ENCODE measurements at regions not wholly inside any gene's neighbourhood (a gene's known extent, or its start where the extent isn't known, plus 50 kb on each side); places are given as distances from the start of the nearest gene placed in this dataset.

- H3K4me3 ChIP-seq (ENCODE audit: low read depth, low read length), result no peak overlapping the region
- TF ChIP-seq, protein P1, sequence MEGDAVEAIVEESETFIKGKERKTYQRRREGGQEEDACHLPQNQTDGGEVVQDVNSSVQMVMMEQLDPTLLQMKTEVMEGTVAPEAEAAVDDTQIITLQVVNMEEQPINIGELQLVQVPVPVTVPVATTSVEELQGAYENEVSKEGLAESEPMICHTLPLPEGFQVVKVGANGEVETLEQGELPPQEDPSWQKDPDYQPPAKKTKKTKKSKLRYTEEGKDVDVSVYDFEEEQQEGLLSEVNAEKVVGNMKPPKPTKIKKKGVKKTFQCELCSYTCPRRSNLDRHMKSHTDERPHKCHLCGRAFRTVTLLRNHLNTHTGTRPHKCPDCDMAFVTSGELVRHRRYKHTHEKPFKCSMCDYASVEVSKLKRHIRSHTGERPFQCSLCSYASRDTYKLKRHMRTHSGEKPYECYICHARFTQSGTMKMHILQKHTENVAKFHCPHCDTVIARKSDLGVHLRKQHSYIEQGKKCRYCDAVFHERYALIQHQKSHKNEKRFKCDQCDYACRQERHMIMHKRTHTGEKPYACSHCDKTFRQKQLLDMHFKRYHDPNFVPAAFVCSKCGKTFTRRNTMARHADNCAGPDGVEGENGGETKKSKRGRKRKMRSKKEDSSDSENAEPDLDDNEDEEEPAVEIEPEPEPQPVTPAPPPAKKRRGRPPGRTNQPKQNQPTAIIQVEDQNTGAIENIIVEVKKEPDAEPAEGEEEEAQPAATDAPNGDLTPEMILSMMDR (conservative IDR thresholded peaks at IDR 0.05; ENCODE audit: low read depth, low read length), result no peak
- DNase-seq (ENCODE audit: low read depth), result no peak
Observed at GRCh38 chr15:53080484-53080883, 290.3 kb upstream of the ONECUT1 start.

DNA sequence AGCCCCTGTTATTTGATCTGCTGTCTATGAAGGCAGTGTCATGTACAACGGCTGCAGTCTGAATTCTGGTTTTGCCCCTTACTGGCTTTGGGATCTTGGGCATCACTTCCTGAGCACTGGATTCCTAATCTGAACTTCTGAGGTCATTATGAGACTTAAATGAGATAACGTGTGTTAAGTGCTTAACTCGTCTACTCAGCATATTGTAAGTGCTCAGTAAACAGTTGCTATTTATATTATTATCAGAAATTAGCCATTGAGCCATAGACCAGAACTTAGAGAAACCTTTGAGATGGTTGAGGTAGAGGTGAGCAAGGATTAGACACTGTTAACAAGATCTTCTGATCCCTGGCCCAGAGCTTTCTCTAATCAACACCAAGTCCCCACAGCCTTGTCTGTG lies 284.1 kb upstream of the ONECUT1 start:
- H3K4me3 ChIP-seq (ENCODE audit: low read depth, low read length), result no peak overlapping the region
- DNase-seq (ENCODE audit: low read depth), result no peak
- TF ChIP-seq, protein P1 (conservative IDR thresholded peaks at IDR 0.05; ENCODE audit: low read depth, low read length), result no peak

- TF ChIP-seq, protein P1 (conservative IDR thresholded peaks at IDR 0.05; ENCODE audit: low read depth, low read length), result no peak
- peak; percentile 56 for DNase-seq (ENCODE audit: low read depth)
- H3K4me3 ChIP-seq (ENCODE audit: low read depth, low read length), result no peak overlapping the region
Observed at GRCh38 chr15:53072077-53072476, 281.9 kb upstream of the ONECUT1 start.

- no peak for DNase-seq (ENCODE audit: low read depth)
- TF ChIP-seq, protein P1 (conservative IDR thresholded peaks at IDR 0.05; ENCODE audit: low read depth, low read length), result no peak
- H3K4me3 ChIP-seq (ENCODE audit: low read depth, low read length), result no peak overlapping the region
Observed at GRCh38 chr15:53068636-53069035, 278.5 kb upstream of the ONECUT1 start.

GRCh38 chr15:53059273-53060043 lies 269.3 kb upstream of the ONECUT1 start:
- TF ChIP-seq, protein P1 (conservative IDR thresholded peaks at IDR 0.05; ENCODE audit: low read depth, low read length), result no peak
- no peak for DNase-seq (ENCODE audit: low read depth)
- H3K4me3 ChIP-seq (ENCODE audit: low read depth, low read length), result no peak overlapping the region

- H3K4me3 ChIP-seq (ENCODE audit: low read depth, low read length), result no peak overlapping the region
- no peak for DNase-seq (ENCODE audit: low read depth)
- TF ChIP-seq, protein P1 (conservative IDR thresholded peaks at IDR 0.05; ENCODE audit: low read depth, low read length), result no peak
Observed at GRCh38 chr15:53046153-53046790, 256.1 kb upstream of the ONECUT1 start.

DNA sequence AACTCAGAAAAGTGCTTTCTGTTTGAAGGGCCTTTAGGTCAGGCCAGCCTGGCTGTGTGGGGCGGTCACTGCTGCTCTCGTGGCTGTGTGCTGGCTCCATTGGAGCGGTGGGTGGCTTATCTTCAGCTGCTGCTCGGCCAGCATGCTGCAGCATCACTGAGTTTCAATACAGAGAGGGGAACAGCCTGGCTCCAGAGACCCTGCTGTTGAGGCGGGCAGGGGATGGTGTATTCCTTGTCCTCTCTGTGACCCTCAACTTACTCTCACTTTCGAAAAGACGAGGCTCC lies 248.5 kb upstream of the ONECUT1 start:
- TF ChIP-seq, protein P1 (conservative IDR thresholded peaks at IDR 0.05; ENCODE audit: low read depth, low read length), result no peak
- no peak overlapping the region for H3K4me3 ChIP-seq (ENCODE audit: low read depth, low read length)
- DNase-seq (ENCODE audit: low read depth), result no peak

Measured in epithelial cell of proximal tubule (primary cell).